Mesodermal cell (in vitro differentiated cells): ENCODE measurements at regions not wholly inside any gene's neighbourhood (a gene's known extent, or its start where the extent isn't known, plus 50 kb on each side); places are given as distances from the start of the nearest gene placed in this dataset.
A peak's percentile ranks its signal among the peaks of the same experiment; 100 is the strongest.

Source experiments
- H3K27ac ChIP-seq: 2 replicates; pipeline ENCODE4 v1.7.0; 2013; ENCODE audit warnings: mild to moderate bottlenecking, low read depth, low read length, moderate library complexity; ENCODE audit not compliant: severe bottlenecking
- H3K36me3 ChIP-seq: 2 replicates; pipeline ENCODE4 v1.7.1; 2013; ENCODE audit warnings: mild to moderate bottlenecking, low read length, moderate library complexity; ENCODE audit not compliant: control insufficient read depth, insufficient read depth
- H3K4me1 ChIP-seq: one replicate; pipeline ENCODE4 v1.7.1; 2013; ENCODE audit warnings: mild to moderate bottlenecking, low read length; ENCODE audit not compliant: insufficient read depth, control insufficient read depth, poor library complexity, severe bottlenecking
- H3K4me3 ChIP-seq: 2 replicates; pipeline ENCODE4 v1.7.0; 2013; ENCODE audit warnings: low read length, control low read depth, mild to moderate bottlenecking; ENCODE audit not compliant: insufficient read depth, poor library complexity, severe bottlenecking; ENCODE audit errors: extremely low read depth
- H3K9me3 ChIP-seq: 2 replicates; pipeline ENCODE4 v1.7.1; 2013; ENCODE audit warnings: mild to moderate bottlenecking, low read length, moderate library complexity; ENCODE audit not compliant: control insufficient read depth
- WGBS, 2 experiments: methylation state at CpG; one replicate each; pipeline ENCODE4 v1.1.5; 2013; ENCODE audit warnings: missing lambda C conversion rate in 2 of 2; ENCODE audit not compliant: insufficient coverage in 2 of 2; 5-methylcytosine and 5-hydroxymethylcytosine counted together

- H3K9me3 ChIP-seq = no peaks in the 10 kb centered on the region
- no peak overlapping the region for H3K4me3 ChIP-seq
- no peaks in the 10 kb centered on the region for H3K36me3 ChIP-seq
- H3K4me1 ChIP-seq = peaks cover 36% of the 10 kb centered on the region
- H3K27ac ChIP-seq = no peak overlapping the region
Measured at GRCh38 chr5:52693280-52693679, 94.4 kb upstream of the ITGA1 start.

- Histone ChIP-seq H3K36me3 (no peaks in the 10 kb centered on the region), H3K27ac (no peak overlapping the region), H3K4me3 (no peak overlapping the region), H3K9me3 (no peaks in the 10 kb centered on the region), H3K4me1 (peaks cover 36% of the 10 kb centered on the region)
- 83 to 93% methylated on average over 1 of the region's 1 CpG for WGBS, 2 experiments
Measured at GRCh38 chr5:52693836-52694235, 93.9 kb upstream of the ITGA1 start.

GRCh38 chr5:52694648-52695047 is 93.1 kb upstream of the ITGA1 start:
- Histone ChIP-seq H3K36me3 (no peaks in the 10 kb centered on the region), H3K27ac (no peak overlapping the region), H3K9me3 (no peaks in the 10 kb centered on the region), H3K4me3 (no peak overlapping the region), H3K4me1 (peaks cover 33% of the 10 kb centered on the region)
- 92 to 97% methylated on average over 2 of the region's 3 CpGs for WGBS, 2 experiments

- Histone ChIP-seq H3K4me1 (peaks cover 22% of the 10 kb centered on the region), H3K27ac (no peak overlapping the region), H3K4me3 (no peak overlapping the region), H3K9me3 (no peaks in the 10 kb centered on the region), H3K36me3 (no peaks in the 10 kb centered on the region)
- 87 to 100% methylated on average over 1 of the region's 2 CpGs for WGBS, 2 experiments
Measured at GRCh38 chr5:52702877-52703276, 84.8 kb upstream of the ITGA1 start.

GRCh38 chr5:52703321-52703720 is 84.4 kb upstream of the ITGA1 start:
- Histone ChIP-seq H3K27ac (no peak overlapping the region), H3K9me3 (no peaks in the 10 kb centered on the region), H3K4me3 (no peak overlapping the region), H3K4me1 (peaks cover 25% of the 10 kb centered on the region), H3K36me3 (no peaks in the 10 kb centered on the region)

- peak overlapping the region; percentile 51 for H3K27ac ChIP-seq
- H3K9me3 ChIP-seq = no peaks in the 10 kb centered on the region
- H3K4me1 ChIP-seq = peaks cover 41% of the 10 kb centered on the region
- H3K4me3 ChIP-seq = no peak overlapping the region
- H3K36me3 ChIP-seq = no peaks in the 10 kb centered on the region
Measured at GRCh38 chr5:52705720-52706119, 82.0 kb upstream of the ITGA1 start.

GRCh38 chr5:52706775-52707174 is 80.9 kb upstream of the ITGA1 start:
- H3K36me3 ChIP-seq = no peaks in the 10 kb centered on the region
- peaks cover 41% of the 10 kb centered on the region for H3K4me1 ChIP-seq
- no peaks in the 10 kb centered on the region for H3K9me3 ChIP-seq
- WGBS, 2 experiments = 100% methylated on average over 3 of the region's 5 CpGs; no CpG with 5 or more reads in 1 of the 2 experiments
- H3K4me3 ChIP-seq = no peak overlapping the region
- no peak overlapping the region for H3K27ac ChIP-seq

GRCh38 chr5:52707616-52708015 is 80.1 kb upstream of the ITGA1 start:
- H3K36me3 ChIP-seq = no peaks in the 10 kb centered on the region
- peaks cover 41% of the 10 kb centered on the region for H3K4me1 ChIP-seq
- 89% methylated on average over 1 of the region's 2 CpGs; no CpG with 5 or more reads in 1 of the 2 experiments for WGBS, 2 experiments
- no peak overlapping the region for H3K4me3 ChIP-seq
- no peak overlapping the region for H3K27ac ChIP-seq
- no peaks in the 10 kb centered on the region for H3K9me3 ChIP-seq

GRCh38 chr5:52708463-52708862 is 79.3 kb upstream of the ITGA1 start:
- no peaks in the 10 kb centered on the region for H3K9me3 ChIP-seq
- no peaks in the 10 kb centered on the region for H3K36me3 ChIP-seq
- WGBS, 2 experiments = no CpG with 5 or more reads among the region's 1 CpG
- peaks cover 41% of the 10 kb centered on the region for H3K4me1 ChIP-seq
- no peak overlapping the region for H3K27ac ChIP-seq
- no peak overlapping the region for H3K4me3 ChIP-seq

- H3K36me3 ChIP-seq = no peaks in the 10 kb centered on the region
Measured at GRCh38 chr5:52709167-52709925, 78.4 kb upstream of the ITGA1 start.

GRCh38 chr5:52710310-52710971 is 77.3 kb upstream of the ITGA1 start:
- no peak overlapping the region for H3K27ac ChIP-seq
- WGBS, 2 experiments = 56 to 86% methylated on average over 1 of the region's 2 CpGs
- H3K9me3 ChIP-seq = no peaks in the 10 kb centered on the region

More at GRCh38 chr5:52709167-52709925, 78.4 kb upstream of the ITGA1 start:
- WGBS, 2 experiments = 83 to 91% methylated on average over 3 to 4 of the region's 6 CpGs
- H3K4me3 ChIP-seq = no peak overlapping the region
- peaks cover 41% of the 10 kb centered on the region for H3K4me1 ChIP-seq
- H3K27ac ChIP-seq = peak overlapping the region; percentile 79
- H3K9me3 ChIP-seq = no peaks in the 10 kb centered on the region

More at GRCh38 chr5:52710310-52710971, 77.3 kb upstream of the ITGA1 start:
- H3K4me3 ChIP-seq = no peak overlapping the region
- peaks cover 38% of the 10 kb centered on the region for H3K4me1 ChIP-seq
- no peaks in the 10 kb centered on the region for H3K36me3 ChIP-seq
